ENCODE measurements at regions not wholly inside any gene's neighbourhood (a gene's known extent, or its start where the extent isn't known, plus 50 kb on each side); places are given as distances from the start of the nearest gene placed in this dataset.

DNA sequence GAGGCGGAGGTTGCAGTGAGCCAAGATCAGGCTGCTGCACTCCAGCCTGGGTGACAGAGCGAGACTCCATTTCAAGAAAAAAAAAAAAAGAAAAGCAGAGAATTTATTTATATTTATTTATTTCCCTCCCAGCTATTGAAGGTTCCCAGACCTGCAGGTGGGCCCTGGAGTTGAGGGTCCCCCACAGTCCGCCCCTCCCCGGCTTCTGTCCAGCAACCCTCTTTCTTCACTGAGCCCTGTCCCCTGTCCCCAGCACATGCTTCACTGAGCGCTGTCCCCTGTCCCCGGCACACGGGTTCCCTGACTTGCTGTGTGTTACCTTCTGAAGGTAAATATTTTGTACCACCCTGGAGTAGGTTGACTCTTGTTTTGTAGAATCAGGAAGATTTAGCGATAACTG, 301.7 kb upstream of the PITRM1 start:
- no peak for DNase-seq (ENCODE audit: extremely low spot score in 2 of 2)
- intact Hi-C loops (cut with DNase I) = no loop called here
- H3K27me3 ChIP-seq = no peaks in the 10 kb centered on the region
- TF ChIP-seq, protein P1, sequence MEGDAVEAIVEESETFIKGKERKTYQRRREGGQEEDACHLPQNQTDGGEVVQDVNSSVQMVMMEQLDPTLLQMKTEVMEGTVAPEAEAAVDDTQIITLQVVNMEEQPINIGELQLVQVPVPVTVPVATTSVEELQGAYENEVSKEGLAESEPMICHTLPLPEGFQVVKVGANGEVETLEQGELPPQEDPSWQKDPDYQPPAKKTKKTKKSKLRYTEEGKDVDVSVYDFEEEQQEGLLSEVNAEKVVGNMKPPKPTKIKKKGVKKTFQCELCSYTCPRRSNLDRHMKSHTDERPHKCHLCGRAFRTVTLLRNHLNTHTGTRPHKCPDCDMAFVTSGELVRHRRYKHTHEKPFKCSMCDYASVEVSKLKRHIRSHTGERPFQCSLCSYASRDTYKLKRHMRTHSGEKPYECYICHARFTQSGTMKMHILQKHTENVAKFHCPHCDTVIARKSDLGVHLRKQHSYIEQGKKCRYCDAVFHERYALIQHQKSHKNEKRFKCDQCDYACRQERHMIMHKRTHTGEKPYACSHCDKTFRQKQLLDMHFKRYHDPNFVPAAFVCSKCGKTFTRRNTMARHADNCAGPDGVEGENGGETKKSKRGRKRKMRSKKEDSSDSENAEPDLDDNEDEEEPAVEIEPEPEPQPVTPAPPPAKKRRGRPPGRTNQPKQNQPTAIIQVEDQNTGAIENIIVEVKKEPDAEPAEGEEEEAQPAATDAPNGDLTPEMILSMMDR (IDR thresholded peaks at IDR 0.05) = no peak
- TF ChIP-seq POLR2AphosphoS5 (IDR thresholded peaks at IDR 0.05; ENCODE audit: insufficient read depth in 1 of 2, low read depth in 1 of 2) (no peak), POLR2A (IDR thresholded peaks at IDR 0.05) (no peak)
- H3K4me1 ChIP-seq = peaks cover 46% of the 10 kb centered on the region
- H3K9me3 ChIP-seq = no peaks in the 10 kb centered on the region
- H3K36me3 ChIP-seq = no peaks in the 10 kb centered on the region
- no peak overlapping the region for H3K4me3 ChIP-seq
- H3K27ac ChIP-seq = no peak overlapping the region

GRCh38 chr10:3473271-3473670, 300.7 kb upstream of the PITRM1 start:
- no peaks in the 10 kb centered on the region for H3K27me3 ChIP-seq
- H3K4me1 ChIP-seq = peaks cover 54% of the 10 kb centered on the region
- H3K27ac ChIP-seq = peak overlapping the region; percentile 96
- no peaks in the 10 kb centered on the region for H3K9me3 ChIP-seq
- intact Hi-C loops (cut with DNase I) = no loop called here
- H3K36me3 ChIP-seq = no peaks in the 10 kb centered on the region
- TF ChIP-seq, protein P1 (IDR thresholded peaks at IDR 0.05) = no peak
- no peak for TF ChIP-seq POLR2AphosphoS5 (IDR thresholded peaks at IDR 0.05; ENCODE audit: insufficient read depth in 1 of 2, low read depth in 1 of 2)
- no peak for TF ChIP-seq POLR2A (IDR thresholded peaks at IDR 0.05)
- H3K4me3 ChIP-seq = no peak overlapping the region
- DNase-seq (ENCODE audit: extremely low spot score in 2 of 2) = no peak

- Histone ChIP-seq H3K27ac (peak overlapping the region; percentile 96), H3K9me3 (no peaks in the 10 kb centered on the region), H3K27me3 (no peaks in the 10 kb centered on the region), H3K36me3 (no peaks in the 10 kb centered on the region), H3K4me3 (peak overlapping the region; percentile 25 to 39), H3K4me1 (peaks cover 60% of the 10 kb centered on the region)
- no peak for DNase-seq (ENCODE audit: extremely low spot score in 2 of 2)
- intact Hi-C loops (cut with DNase I) = no loop called here
- TF ChIP-seq, protein P1 (IDR thresholded peaks at IDR 0.05) = no peak
- no peak for TF ChIP-seq POLR2A (IDR thresholded peaks at IDR 0.05)
- peak; percentile 29 to 92 for TF ChIP-seq POLR2AphosphoS5 (IDR thresholded peaks at IDR 0.05; ENCODE audit: insufficient read depth in 1 of 2, low read depth in 1 of 2)
These were observed 299.9 kb upstream of the PITRM1 start for GRCh38 chr10:3472287-3473051.

DNA sequence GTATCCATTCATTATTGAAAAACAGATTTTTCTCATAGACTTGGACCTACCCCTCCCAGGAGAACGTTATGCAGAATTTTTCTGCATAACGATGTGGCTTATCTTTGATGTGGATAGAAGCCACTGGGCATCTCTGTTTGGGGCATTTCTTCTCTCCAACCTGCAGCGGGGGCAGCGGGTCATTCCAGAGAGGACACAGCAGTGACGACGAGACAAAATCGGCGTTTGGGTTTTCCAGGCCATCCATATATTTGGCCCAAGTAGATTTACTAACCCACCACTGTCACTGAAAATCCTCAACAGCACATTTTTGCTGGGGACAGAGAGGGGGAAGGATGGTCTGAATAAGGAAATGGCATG, 299.3 kb upstream of the PITRM1 start:
- Histone ChIP-seq H3K27me3 (no peaks in the 10 kb centered on the region), H3K9me3 (no peaks in the 10 kb centered on the region), H3K4me3 (peak overlapping the region in 1 of 2 donors; percentile 39), H3K36me3 (no peaks in the 10 kb centered on the region), H3K27ac (peak overlapping the region; percentile 96), H3K4me1 (peaks cover 64% of the 10 kb centered on the region)
- TF ChIP-seq POLR2AphosphoS5 (IDR thresholded peaks at IDR 0.05; ENCODE audit: insufficient read depth in 1 of 2, low read depth in 1 of 2) (no peak), POLR2A (IDR thresholded peaks at IDR 0.05) (no peak)
- TF ChIP-seq, protein P1 (IDR thresholded peaks at IDR 0.05) = no peak
- intact Hi-C loops (cut with DNase I) = no loop called here
- no peak for DNase-seq (ENCODE audit: extremely low spot score in 2 of 2)

DNA sequence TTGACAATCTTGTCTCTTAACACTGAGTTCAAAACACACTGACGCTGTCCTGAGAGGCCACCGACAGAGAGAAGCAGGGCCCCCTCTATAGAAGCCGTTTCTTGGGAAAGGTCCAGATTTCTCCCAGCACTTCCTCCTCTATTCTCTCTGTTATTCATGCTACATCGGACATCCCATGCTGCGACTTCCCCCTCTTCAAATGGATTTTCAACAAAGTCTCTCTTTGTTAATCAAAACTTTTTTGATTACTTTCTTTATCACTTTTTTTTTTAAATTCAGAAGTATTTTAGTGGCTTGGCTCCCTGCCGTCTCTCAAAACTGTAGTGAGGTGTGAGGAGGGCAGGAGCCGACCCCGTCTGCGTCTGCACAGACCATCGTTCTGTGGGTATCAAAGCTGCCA, 298.9 kb upstream of the PITRM1 start:
- Histone ChIP-seq H3K36me3 (no peaks in the 10 kb centered on the region), H3K27me3 (no peaks in the 10 kb centered on the region), H3K4me3 (no peak overlapping the region), H3K4me1 (peaks cover 67% of the 10 kb centered on the region), H3K9me3 (no peaks in the 10 kb centered on the region), H3K27ac (peak overlapping the region; percentile 96)
- TF ChIP-seq POLR2AphosphoS5 (IDR thresholded peaks at IDR 0.05; ENCODE audit: insufficient read depth in 1 of 2, low read depth in 1 of 2) = no peak
- TF ChIP-seq POLR2A (IDR thresholded peaks at IDR 0.05) = no peak
- TF ChIP-seq, protein P1 (IDR thresholded peaks at IDR 0.05) = no peak
- intact Hi-C loops (cut with DNase I) = no loop called here
- no peak for DNase-seq (ENCODE audit: extremely low spot score in 2 of 2)

All from vagina (tissue), 2 donors.